ENCODE measurements at regions not wholly inside any gene's neighbourhood (a gene's known extent, or its start where the extent isn't known, plus 50 kb on each side); places are given as distances from the start of the nearest gene placed in this dataset.
"Not testable (repeated sequence)": the region's sequence is repeated elsewhere in the genome, so short reads cannot be mapped to it uniquely, and the experiment has no call there.

- DNase-seq (ENCODE audit: low read depth) = no peak
Observed at GRCh38 chr18:77329651-77330050, 80.0 kb downstream of the GALR1 start.

DNA sequence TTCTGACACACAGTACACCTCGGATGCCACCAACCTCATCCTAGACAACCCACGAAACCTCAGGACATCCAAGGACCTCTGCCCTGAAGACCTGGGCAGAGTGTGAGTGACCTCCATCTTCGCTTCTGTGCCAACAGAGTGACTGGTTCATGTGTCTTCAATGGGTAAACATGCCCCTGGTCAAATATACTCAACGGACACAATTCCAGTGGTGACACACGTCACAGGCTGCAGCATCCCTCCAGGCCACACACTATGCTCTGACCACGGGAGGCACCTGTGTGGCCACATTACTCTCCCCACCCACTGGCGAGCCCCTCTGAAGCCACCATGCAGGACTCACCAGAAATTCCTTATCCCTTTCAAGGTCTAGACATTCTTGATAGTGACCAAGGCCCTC lies 85.2 kb downstream of the GALR1 start:
- no peak for DNase-seq (ENCODE audit: low read depth)

DNA sequence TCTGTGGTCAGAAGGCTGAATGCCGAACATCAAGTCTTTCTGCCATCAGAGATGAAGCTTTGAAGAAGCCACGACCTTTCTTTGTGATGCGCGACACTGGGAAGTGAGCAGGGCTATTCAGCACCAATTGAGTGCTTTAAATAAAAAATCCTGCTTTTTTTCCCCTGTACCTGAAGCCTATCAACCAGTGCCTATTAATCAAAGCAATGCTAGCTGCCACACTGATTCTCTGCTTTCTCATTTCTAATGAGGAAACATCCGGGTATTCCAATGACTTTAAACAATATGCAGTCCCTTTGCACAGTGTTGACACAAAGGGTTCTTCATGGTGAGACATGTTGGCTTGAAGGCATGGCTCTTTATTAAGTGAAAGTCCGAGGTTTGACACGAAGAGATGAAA lies 88.0 kb downstream of the GALR1 start:
- no peak for DNase-seq (ENCODE audit: low read depth)

- DNase-seq (ENCODE audit: low read depth) = no peak
Observed at GRCh38 chr18:77339093-77339492, 89.4 kb downstream of the GALR1 start.

GRCh38 chr18:77339623-77340022 lies 90.0 kb downstream of the GALR1 start:
- no peak for DNase-seq (ENCODE audit: low read depth)

DNA sequence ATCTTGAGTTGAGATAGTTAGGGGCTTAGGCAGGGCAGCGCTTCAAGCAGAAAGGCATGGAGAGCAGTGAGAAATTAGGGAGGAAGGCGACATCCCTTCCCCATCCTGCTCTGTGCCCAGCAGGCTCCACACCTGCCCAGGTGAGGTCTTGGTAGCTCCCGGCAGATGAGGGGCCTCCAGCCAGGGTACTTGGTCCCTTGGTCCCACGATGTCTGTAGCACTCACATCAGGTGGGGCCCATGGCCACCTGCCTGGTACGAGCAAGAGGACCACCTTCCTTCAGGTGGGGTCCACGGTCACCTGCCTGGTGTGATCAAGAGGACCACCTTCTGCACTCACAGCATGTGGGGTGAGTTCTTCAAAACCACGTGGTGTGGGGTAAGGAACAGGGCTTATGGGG lies 91.2 kb downstream of the GALR1 start:
- no peak for DNase-seq (ENCODE audit: low read depth)

DNA sequence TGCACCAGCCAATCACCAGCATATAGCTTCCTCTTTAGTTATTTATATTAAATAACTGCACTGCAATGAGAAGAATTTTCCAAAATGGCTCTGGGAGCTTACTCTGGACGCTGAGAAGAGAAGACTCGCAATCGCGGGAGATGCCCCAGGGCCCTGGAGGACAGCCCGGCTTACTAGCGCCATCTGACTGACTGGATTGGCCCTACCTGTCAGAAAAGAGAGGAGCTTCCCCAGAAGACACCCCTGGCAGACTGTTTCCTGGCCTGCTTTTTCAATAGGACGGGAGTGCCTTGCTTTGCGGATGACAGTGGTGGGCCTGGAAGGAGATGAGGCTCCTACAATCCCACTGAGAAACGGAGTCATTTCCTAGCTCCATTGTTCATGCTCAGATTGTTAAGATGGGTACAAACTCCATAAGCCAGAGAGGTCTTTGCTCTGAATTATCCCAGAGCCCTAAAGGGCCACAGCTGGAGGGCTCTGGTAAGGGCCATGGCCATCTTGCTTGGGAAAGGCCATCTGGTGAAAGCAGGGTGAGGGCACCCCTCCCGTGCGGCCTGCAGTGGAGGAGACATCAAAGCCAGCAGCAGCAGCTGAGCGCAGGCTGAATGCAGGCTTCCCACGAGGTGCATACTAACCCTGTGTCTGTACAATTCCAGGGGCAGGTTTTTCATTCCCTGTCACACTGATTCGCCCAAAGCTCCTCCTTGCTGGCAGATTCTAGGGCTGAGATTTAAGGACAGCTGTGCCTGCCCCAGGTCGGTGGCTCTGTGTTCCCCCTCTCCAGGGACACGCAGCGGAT lies 92.1 kb downstream of the GALR1 start:
- DNase-seq (ENCODE audit: low read depth) = no peak

DNA sequence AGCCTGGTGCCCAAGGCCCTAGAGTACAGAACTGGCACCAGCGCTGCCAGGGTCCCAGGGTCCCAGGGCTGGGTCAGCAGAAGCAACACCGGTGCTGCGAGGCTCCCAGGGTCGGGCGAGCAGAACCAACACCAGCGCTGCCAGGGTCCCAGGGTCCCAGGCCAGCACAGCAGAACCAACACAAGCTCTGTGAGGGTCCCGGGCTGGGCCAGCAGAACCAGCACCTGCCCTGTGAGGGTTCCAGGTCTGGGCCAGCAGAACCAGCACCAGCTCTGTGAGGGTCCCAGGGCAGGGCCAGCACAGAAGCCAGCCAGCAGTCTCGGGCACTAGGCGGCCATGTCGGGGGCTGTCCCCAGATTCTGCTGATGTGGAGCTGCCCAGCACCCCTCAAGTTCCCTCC lies 93.1 kb downstream of the GALR1 start:
- DNase-seq (ENCODE audit: low read depth) = no peak

GRCh38 chr18:77343846-77344510 lies 94.3 kb downstream of the GALR1 start:
- no peak for DNase-seq (ENCODE audit: low read depth)

- no peak for DNase-seq (ENCODE audit: low read depth)
Observed at GRCh38 chr18:77344786-77345500, 95.3 kb downstream of the GALR1 start.

GRCh38 chr18:77346208-77346810 lies 96.7 kb downstream of the GALR1 start:
- no peak for DNase-seq (ENCODE audit: low read depth)

- not testable (repeated sequence) for DNase-seq (ENCODE audit: low read depth)
Observed at GRCh38 chr18:77353349-77353748, 103.7 kb downstream of the GALR1 start.

- no peak for DNase-seq (ENCODE audit: low read depth)
Observed at GRCh38 chr18:77359561-77360314, 110.1 kb downstream of the GALR1 start.

DNA sequence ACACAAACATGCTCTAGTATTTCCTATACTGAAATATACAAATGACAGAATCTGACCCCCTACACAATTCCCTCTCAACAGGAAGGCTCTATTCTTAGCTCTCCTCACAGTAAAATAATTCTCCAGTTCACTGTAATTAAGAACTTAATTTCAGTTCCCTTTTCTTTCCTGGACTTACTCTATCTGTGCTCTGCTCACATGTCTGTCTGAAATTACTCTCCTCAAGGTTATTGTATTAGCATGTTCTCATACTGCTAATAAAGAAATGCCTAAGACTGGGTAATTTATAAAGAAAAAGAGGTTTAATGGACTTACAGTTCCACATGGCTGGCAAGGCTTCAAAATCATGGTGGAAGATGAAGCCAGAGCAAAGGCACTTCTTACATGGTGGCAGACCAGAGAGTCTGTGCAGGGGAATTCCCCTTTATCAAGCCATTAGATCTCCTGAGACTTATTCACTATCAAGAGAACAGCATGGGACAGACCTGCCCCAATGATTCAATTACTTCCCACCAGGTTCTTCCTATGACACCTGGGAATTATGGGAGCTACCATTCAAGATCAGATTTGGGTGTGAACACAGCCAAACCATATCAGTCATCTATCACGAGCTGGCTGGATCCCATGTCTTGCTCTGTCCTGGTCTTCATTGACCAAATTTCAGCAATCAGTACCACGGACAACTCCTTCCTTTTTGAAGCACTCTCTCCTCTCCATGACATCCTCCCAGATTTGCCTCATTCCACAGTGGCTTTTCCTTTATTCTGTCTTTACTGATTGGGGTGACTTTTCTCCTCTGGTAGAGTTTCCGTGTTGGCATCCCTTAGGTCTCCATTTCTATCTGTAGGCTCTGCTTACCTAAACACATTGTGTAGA lies 110.9 kb downstream of the GALR1 start:
- DNase-seq (ENCODE audit: low read depth) = no peak

DNA sequence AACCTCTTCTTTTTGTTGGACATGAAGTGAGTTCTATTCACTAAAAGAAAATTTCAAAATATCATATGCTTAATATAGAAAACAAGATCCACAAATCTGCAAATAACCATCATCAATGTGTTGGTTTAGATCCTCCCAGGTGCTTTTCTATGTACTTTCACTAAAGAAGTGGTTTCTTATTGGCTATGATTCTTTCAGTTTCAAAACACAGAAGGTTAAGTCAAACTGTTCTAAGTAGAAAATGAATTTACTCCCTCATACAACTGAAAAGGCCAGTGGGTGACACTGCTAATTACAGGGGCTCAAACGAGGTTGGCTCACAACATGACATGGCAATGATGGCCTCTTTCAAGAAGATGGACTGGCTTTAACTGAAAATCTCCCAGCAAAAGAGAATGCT lies 111.7 kb downstream of the GALR1 start:
- DNase-seq (ENCODE audit: low read depth) = no peak

DNA sequence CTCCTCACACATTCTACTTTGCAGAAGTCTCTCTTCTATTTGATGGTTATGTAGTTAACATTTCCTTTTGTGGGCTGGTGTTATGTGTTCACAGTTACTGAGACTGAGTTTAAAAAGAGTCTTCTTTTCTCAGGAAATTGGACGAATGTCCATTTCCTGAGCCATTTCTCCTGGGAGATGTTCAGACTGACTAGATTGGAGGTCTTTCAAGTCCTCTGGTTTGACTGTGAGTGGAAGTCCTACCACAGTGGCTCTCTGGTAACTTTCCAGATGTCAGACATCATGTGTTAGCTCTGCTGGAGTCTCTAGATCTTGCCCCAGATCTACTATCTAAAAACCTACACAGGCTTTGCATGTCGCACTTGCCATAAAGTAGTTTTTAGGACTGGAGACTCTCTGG lies 116.0 kb downstream of the GALR1 start:
- no peak for DNase-seq (ENCODE audit: low read depth)

DNA sequence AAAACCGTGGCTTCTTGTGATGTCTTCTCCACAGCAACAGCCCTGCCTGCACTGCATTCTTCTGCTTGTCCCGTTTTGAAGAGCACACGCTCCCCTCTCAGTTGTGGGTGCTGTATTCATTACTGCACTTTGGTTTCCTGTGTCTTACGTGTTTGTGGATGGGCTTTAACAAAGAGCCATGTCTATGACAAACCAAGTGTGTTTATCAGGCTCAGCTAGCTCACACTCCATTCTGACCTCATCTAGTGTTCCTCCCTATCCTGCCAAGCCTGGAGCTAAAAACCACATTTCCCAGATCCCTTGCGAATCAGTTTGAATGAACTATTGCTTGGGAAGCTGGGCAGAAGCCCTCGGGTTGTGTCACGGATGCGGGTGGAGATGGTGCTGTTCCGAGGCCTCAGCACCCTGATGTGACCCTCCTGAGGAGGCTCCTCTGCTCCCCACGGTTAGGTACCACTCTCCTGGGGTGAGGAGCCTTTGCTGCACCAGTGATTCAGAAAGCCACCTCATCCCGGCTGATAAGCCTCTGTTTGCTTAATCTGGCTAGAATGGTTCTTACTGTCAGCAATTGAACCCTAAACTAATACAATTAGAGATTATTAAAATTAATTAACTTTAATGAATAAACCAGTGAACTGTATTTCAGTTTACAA lies 116.5 kb downstream of the GALR1 start:
- DNase-seq (ENCODE audit: low read depth) = no peak

- no peak for DNase-seq (ENCODE audit: low read depth)
Observed at GRCh38 chr18:77366720-77367641, 117.3 kb downstream of the GALR1 start.

GRCh38 chr18:77369644-77370043 lies 120.0 kb downstream of the GALR1 start:
- DNase-seq (ENCODE audit: low read depth) = no peak

Measured in CMK (cell line).